ENCODE measurements at regions not wholly inside any gene's neighbourhood (a gene's known extent, or its start where the extent isn't known, plus 50 kb on each side); places are given as distances from the start of the nearest gene placed in this dataset.

GRCh38 chr4:74665876-74666275 is 128.4 kb downstream of the BTC start:
- no peak for TF ChIP-seq TCF4 (CRISPR knock-in tag; IDR thresholded peaks at IDR 0.05; ENCODE audit: borderline replicate concordance)
- TF ChIP-seq GLIS3 (CRISPR knock-in tag; IDR thresholded peaks at IDR 0.05): no peak
- no peak for TF ChIP-seq ZFP30 (CRISPR knock-in tag; IDR thresholded peaks at IDR 0.05)
- TF ChIP-seq CSDC2 (CRISPR knock-in tag; IDR thresholded peaks at IDR 0.05): no peak
- TF ChIP-seq CREB5 (CRISPR knock-in tag; IDR thresholded peaks at IDR 0.05; ENCODE audit: low read depth): no peak
- no peak for TF ChIP-seq ESRRG (CRISPR knock-in tag; IDR thresholded peaks at IDR 0.05)
- TF ChIP-seq TSHZ2 (CRISPR knock-in tag; IDR thresholded peaks at IDR 0.05): no peak
- no peak for TF ChIP-seq ISL1 (CRISPR knock-in tag; IDR thresholded peaks at IDR 0.05)
- TF ChIP-seq TOX (CRISPR knock-in tag; IDR thresholded peaks at IDR 0.05; ENCODE audit: borderline replicate concordance): no peak
- no peak for TF ChIP-seq OSR1 (CRISPR knock-in tag; IDR thresholded peaks at IDR 0.05)
- no peak for TF ChIP-seq SNAI2 (CRISPR knock-in tag; IDR thresholded peaks at IDR 0.05)
- no peak for TF ChIP-seq ZC3H10 (CRISPR knock-in tag; IDR thresholded peaks at IDR 0.05)
- TF ChIP-seq ZNF8 (CRISPR knock-in tag; IDR thresholded peaks at IDR 0.05): no peak
- no peak for TF ChIP-seq ZNF565 (CRISPR knock-in tag; conservative IDR thresholded peaks at IDR 0.05; ENCODE audit: low read depth)
- TF ChIP-seq ARNTL (CRISPR knock-in tag; IDR thresholded peaks at IDR 0.05; ENCODE audit: borderline replicate concordance, low read depth): no peak
- TF ChIP-seq PATZ1 (CRISPR knock-in tag; IDR thresholded peaks at IDR 0.05; ENCODE audit: borderline replicate concordance): no peak
- TF ChIP-seq ZFP3 (CRISPR knock-in tag; IDR thresholded peaks at IDR 0.05): no peak
- no peak for TF ChIP-seq CSRNP3 (CRISPR knock-in tag; IDR thresholded peaks at IDR 0.05)
- TF ChIP-seq BACH2 (CRISPR knock-in tag; IDR thresholded peaks at IDR 0.05; ENCODE audit: borderline replicate concordance): no peak
- TF ChIP-seq PPARA (CRISPR knock-in tag; IDR thresholded peaks at IDR 0.05; ENCODE audit: borderline replicate concordance): no peak
- no peak for ATAC-seq

GRCh38 chr4:74667438-74667837 is 126.9 kb downstream of the BTC start:
- no peak for TF ChIP-seq PATZ1 (CRISPR knock-in tag; IDR thresholded peaks at IDR 0.05; ENCODE audit: borderline replicate concordance)
- no peak for TF ChIP-seq PPARA (CRISPR knock-in tag; IDR thresholded peaks at IDR 0.05; ENCODE audit: borderline replicate concordance)
- TF ChIP-seq SNAI2 (CRISPR knock-in tag; IDR thresholded peaks at IDR 0.05): no peak
- no peak for ATAC-seq

- TF ChIP-seq ZNF565 (CRISPR knock-in tag; conservative IDR thresholded peaks at IDR 0.05; ENCODE audit: low read depth) (no peak), ZC3H10 (CRISPR knock-in tag; IDR thresholded peaks at IDR 0.05) (no peak), SNAI2 (CRISPR knock-in tag; IDR thresholded peaks at IDR 0.05) (no peak), ESRRG (CRISPR knock-in tag; IDR thresholded peaks at IDR 0.05) (no peak), ARNTL (CRISPR knock-in tag; IDR thresholded peaks at IDR 0.05; ENCODE audit: borderline replicate concordance, low read depth) (no peak), ZFP30 (CRISPR knock-in tag; IDR thresholded peaks at IDR 0.05) (no peak), CREB5 (CRISPR knock-in tag; IDR thresholded peaks at IDR 0.05; ENCODE audit: low read depth) (no peak), PATZ1 (CRISPR knock-in tag; IDR thresholded peaks at IDR 0.05; ENCODE audit: borderline replicate concordance) (no peak), GLIS3 (CRISPR knock-in tag; IDR thresholded peaks at IDR 0.05) (no peak), ISL1 (CRISPR knock-in tag; IDR thresholded peaks at IDR 0.05) (no peak), ZNF70 (CRISPR knock-in tag; IDR thresholded peaks at IDR 0.05) (no peak), OSR1 (CRISPR knock-in tag; IDR thresholded peaks at IDR 0.05) (no peak), BACH2 (CRISPR knock-in tag; IDR thresholded peaks at IDR 0.05; ENCODE audit: borderline replicate concordance) (no peak), ZFP3 (CRISPR knock-in tag; IDR thresholded peaks at IDR 0.05) (no peak), ZNF8 (CRISPR knock-in tag; IDR thresholded peaks at IDR 0.05) (no peak), TCF4 (CRISPR knock-in tag; IDR thresholded peaks at IDR 0.05; ENCODE audit: borderline replicate concordance) (no peak)
- no peak for ATAC-seq
Measured at GRCh38 chr4:74667944-74668343, 126.4 kb downstream of the BTC start.

Measured in SK-N-SH treated with all-trans-retinoic acid at 6 μM for 48 hours (cell line).